SU-DHL-6 (cell line): ENCODE measurements at regions not wholly inside any gene's neighbourhood (a gene's known extent, or its start where the extent isn't known, plus 50 kb on each side); places are given as distances from the start of the nearest gene placed in this dataset.

Experiments used
- H2AFZ ChIP-seq: fragments of 200-600 bp; sonication (generic); 2 replicates; pipeline ENCODE4 v1.6.1; 2014; ENCODE audit warnings: low read depth, mild to moderate bottlenecking, moderate library complexity, mixed read lengths, antibody characterized with exemption, low read length; ENCODE audit not compliant: severe bottlenecking
- H3F3A ChIP-seq: fragments of 200-600 bp; shearing (Covaris generic); 2 replicates; pipeline ENCODE4 v1.6.0; 2016; ENCODE audit warnings: antibody characterized with exemption, mild to moderate bottlenecking; ENCODE audit not compliant: insufficient read depth
- H3K27ac ChIP-seq: fragments of 200-600 bp; sonication (generic); 2 replicates; pipeline ENCODE4 v1.5.1; 2016; ENCODE audit warnings: low read depth, mild to moderate bottlenecking, low read length, moderate library complexity, mixed read lengths
- H3K27me3 ChIP-seq: fragments of 200-600 bp; sonication (generic), shearing (Covaris generic); 2 replicates; pipeline ENCODE4 v1.6.0; 2014; ENCODE audit warnings: mild to moderate bottlenecking, low read length
- H3K36me3 ChIP-seq: fragments of 200-600 bp; sonication (generic); 2 replicates; pipeline ENCODE4 v1.6.1; 2014; ENCODE audit warnings: mild to moderate bottlenecking, low read length, mixed read lengths
- H3K4me2 ChIP-seq: fragments of 300-600, 200-600 bp; shearing (Covaris generic), sonication (generic); 2 replicates; pipeline ENCODE4 v1.6.0; 2014; ENCODE audit warnings: low read length, low read depth, mild to moderate bottlenecking; ENCODE audit not compliant: poor library complexity, severe bottlenecking
- H3K4me3 ChIP-seq: fragments of 200-600 bp; sonication (generic); 2 replicates; pipeline ENCODE4 v1.5.1; 2014; ENCODE audit warnings: antibody characterized with exemption, low read length, mild to moderate bottlenecking, mixed read lengths; ENCODE audit not compliant: insufficient read depth, poor library complexity, severe bottlenecking
- H3K79me2 ChIP-seq: fragments of 200-600 bp; sonication (generic); 2 replicates; pipeline ENCODE4 v1.6.1; 2014; ENCODE audit warnings: mild to moderate bottlenecking, low read length, moderate library complexity; ENCODE audit not compliant: insufficient read depth
- H3K9ac ChIP-seq: fragments of 200-600 bp; sonication (generic); 2 replicates; pipeline ENCODE4 v1.7.0; 2014; ENCODE audit warnings: mild to moderate bottlenecking, low read length
- H3K9me2 ChIP-seq: fragments of 200-600 bp; sonication (generic); replicated peaks from 2 replicates; pipeline ENCODE4 v1.6.1; 2014; ENCODE audit warnings: low read length; ENCODE audit not compliant: insufficient read depth
- H3K9me3 ChIP-seq: fragments of 200-600 bp; sonication (generic); 2 replicates; pipeline ENCODE4 v1.6.1; 2014; ENCODE audit warnings: low read length, mixed read lengths; ENCODE audit not compliant: insufficient read depth
- H4K20me1 ChIP-seq: fragments of 200-600 bp; sonication (generic); 2 replicates; pipeline ENCODE4 v1.6.1; 2014; ENCODE audit warnings: low read depth, mild to moderate bottlenecking, antibody characterized with exemption, low read length, moderate library complexity, mixed read lengths
- EZH2phosphoT487 ChIP-seq: fragments of 200-600 bp; sonication (generic), shearing (Covaris generic); conservative IDR thresholded peaks from 2 replicates; pipeline ENCODE4 v1.6.1; 2018; ENCODE audit warnings: mild to moderate bottlenecking, antibody characterized with exemption, low read length, moderate library complexity, mixed read lengths
- TF ChIP-seq, protein P1 (sequence below): fragments of 200-600 bp; sonication (generic); IDR thresholded peaks from one replicate; pipeline ENCODE4 v1.5.1; 2017; ENCODE audit warnings: antibody characterized with exemption, mild to moderate bottlenecking, low read length, moderate library complexity; ENCODE audit not compliant: insufficient read depth, poor library complexity, severe bottlenecking

DNA sequence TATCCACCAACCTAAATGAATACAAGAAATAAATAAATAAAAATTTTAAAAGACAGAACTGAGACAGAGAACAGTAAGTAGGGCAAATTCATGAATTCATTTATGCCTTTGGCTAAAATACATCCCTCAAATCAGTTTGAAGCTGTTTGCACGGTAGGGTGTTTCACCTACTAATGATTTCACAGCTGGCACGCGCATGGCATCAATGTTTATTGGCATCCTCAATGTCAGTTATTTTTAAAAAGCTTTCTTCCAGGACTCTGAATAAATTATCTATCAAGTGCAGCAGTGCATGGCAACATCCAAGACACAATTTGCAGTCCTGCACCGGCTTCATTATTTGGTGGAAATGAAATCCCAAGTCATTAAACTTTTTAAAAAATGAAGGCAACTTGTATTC is 985.2 kb upstream of the ROBO1 start:
- Histone ChIP-seq H3K4me2 (no peak overlapping the region), H3K79me2 (no peaks in the 10 kb centered on the region), H3K9me2 (no peaks in the 10 kb centered on the region)

DNA sequence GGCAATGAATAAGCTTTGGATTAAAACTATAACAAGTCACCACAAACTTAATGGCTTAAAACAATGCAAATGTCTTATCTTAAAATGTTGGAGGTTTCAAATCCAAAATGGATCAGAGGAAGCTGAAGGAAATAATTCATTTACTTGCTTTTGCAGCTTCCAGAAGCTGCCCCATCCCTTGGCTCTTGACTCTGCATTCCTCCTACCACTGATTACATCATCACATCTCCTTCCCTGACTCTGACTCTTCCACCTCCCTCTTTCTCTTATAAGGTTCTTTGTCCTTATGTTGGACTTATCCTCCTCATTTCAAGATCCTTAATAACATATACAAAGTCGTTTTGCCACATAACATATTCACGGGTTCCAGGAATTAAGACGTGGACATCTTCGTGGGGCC is 982.8 kb upstream of the ROBO1 start:
- no peaks in the 10 kb centered on the region for H3K79me2 ChIP-seq
- no peak overlapping the region for H3K4me2 ChIP-seq
- H3K36me3 ChIP-seq: no peaks in the 10 kb centered on the region
- no peaks in the 10 kb centered on the region for H3K9me2 ChIP-seq
- no peak overlapping the region for H3K9ac ChIP-seq
- H3K27ac ChIP-seq: no peak overlapping the region
- no peak for TF ChIP-seq EZH2phosphoT487
- TF ChIP-seq, protein P1, sequence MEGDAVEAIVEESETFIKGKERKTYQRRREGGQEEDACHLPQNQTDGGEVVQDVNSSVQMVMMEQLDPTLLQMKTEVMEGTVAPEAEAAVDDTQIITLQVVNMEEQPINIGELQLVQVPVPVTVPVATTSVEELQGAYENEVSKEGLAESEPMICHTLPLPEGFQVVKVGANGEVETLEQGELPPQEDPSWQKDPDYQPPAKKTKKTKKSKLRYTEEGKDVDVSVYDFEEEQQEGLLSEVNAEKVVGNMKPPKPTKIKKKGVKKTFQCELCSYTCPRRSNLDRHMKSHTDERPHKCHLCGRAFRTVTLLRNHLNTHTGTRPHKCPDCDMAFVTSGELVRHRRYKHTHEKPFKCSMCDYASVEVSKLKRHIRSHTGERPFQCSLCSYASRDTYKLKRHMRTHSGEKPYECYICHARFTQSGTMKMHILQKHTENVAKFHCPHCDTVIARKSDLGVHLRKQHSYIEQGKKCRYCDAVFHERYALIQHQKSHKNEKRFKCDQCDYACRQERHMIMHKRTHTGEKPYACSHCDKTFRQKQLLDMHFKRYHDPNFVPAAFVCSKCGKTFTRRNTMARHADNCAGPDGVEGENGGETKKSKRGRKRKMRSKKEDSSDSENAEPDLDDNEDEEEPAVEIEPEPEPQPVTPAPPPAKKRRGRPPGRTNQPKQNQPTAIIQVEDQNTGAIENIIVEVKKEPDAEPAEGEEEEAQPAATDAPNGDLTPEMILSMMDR: no peak
- no peaks in the 10 kb centered on the region for H4K20me1 ChIP-seq
- no peaks in the 10 kb centered on the region for H3K9me3 ChIP-seq
- H3K4me3 ChIP-seq: no peak overlapping the region
- H3K27me3 ChIP-seq: no peaks in the 10 kb centered on the region
- no peaks in the 10 kb centered on the region for H3F3A ChIP-seq
- H2AFZ ChIP-seq: no peak overlapping the region

More for the DNA sequence above, 985.2 kb upstream of the ROBO1 start:
- no peak overlapping the region for H3K9ac ChIP-seq
- H3K9me3 ChIP-seq: no peaks in the 10 kb centered on the region
- no peaks in the 10 kb centered on the region for H4K20me1 ChIP-seq
- no peak overlapping the region for H3K4me3 ChIP-seq
- no peak overlapping the region for H3K27ac ChIP-seq
- no peaks in the 10 kb centered on the region for H3F3A ChIP-seq
- H2AFZ ChIP-seq: no peak overlapping the region
- TF ChIP-seq, protein P1: no peak
- TF ChIP-seq EZH2phosphoT487: no peak
- H3K27me3 ChIP-seq: no peaks in the 10 kb centered on the region
- H3K36me3 ChIP-seq: no peaks in the 10 kb centered on the region

DNA sequence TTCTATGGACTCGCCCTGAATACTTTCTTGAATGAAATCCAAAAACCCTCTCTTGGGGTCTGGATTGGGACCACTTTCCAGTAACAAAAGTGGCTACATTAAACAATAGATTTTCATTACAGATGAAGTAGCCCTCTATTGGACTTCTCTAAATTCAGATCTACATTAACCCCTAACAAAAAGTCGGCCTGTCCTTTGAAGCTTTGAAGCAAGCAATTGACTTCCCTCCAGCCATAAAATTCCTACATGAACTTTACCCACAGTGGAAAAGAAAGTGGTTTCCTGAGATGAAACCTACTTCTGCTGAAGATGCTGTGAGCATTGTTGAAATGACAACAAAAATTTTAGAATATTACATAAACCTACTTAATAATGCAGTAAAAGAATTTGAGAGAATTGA is 967.1 kb upstream of the ROBO1 start:
- no peak overlapping the region for H3K4me2 ChIP-seq
- H2AFZ ChIP-seq: no peak overlapping the region
- TF ChIP-seq, protein P1: no peak
- TF ChIP-seq EZH2phosphoT487: no peak
- H3K9ac ChIP-seq: no peak overlapping the region
- H3K79me2 ChIP-seq: no peaks in the 10 kb centered on the region
- no peak overlapping the region for H3K27ac ChIP-seq
- H3K9me3 ChIP-seq: no peaks in the 10 kb centered on the region
- H3K4me3 ChIP-seq: no peak overlapping the region
- no peaks in the 10 kb centered on the region for H3F3A ChIP-seq
- no peaks in the 10 kb centered on the region for H3K27me3 ChIP-seq
- no peaks in the 10 kb centered on the region for H3K9me2 ChIP-seq
- no peaks in the 10 kb centered on the region for H3K36me3 ChIP-seq
- H4K20me1 ChIP-seq: no peaks in the 10 kb centered on the region

DNA sequence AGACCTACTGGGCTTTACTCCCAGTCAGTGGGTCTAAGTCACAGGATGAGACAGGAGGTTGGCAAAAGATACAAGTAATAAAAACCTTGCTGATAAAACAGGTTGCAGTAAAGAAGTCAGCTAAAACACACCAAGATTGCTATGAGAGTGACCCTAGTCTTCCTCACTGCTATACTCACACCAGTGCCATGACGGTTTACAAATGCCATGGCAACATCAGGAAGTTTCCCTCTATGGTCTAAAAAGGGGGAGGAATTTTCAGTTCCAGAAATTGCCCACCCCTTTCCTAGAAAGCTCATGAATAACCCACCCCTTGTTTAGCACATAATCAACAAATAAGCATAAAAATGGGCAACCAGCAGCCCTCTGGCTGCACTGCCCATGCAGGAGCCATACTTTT is 966.7 kb upstream of the ROBO1 start:
- no peaks in the 10 kb centered on the region for H3K9me2 ChIP-seq
- H3K9me3 ChIP-seq: no peaks in the 10 kb centered on the region
- H4K20me1 ChIP-seq: no peaks in the 10 kb centered on the region
- H3K79me2 ChIP-seq: no peaks in the 10 kb centered on the region
- H3K4me3 ChIP-seq: no peak overlapping the region
- H2AFZ ChIP-seq: no peak overlapping the region
- no peaks in the 10 kb centered on the region for H3K27me3 ChIP-seq
- no peak overlapping the region for H3K27ac ChIP-seq
- TF ChIP-seq, protein P1: no peak
- no peak for TF ChIP-seq EZH2phosphoT487
- H3K36me3 ChIP-seq: no peaks in the 10 kb centered on the region
- no peaks in the 10 kb centered on the region for H3F3A ChIP-seq
- no peak overlapping the region for H3K4me2 ChIP-seq
- H3K9ac ChIP-seq: no peak overlapping the region
